GM12892 (cell line): ENCODE measurements at regions not wholly inside any gene's neighbourhood (a gene's known extent, or its start where the extent isn't known, plus 50 kb on each side); places are given as distances from the start of the nearest gene placed in this dataset.
A peak's percentile ranks its signal among the peaks of the same experiment; 100 is the strongest.
"Not testable (repeated sequence)": the region's sequence is repeated elsewhere in the genome, so short reads cannot be mapped to it uniquely, and the experiment has no call there.

Experiments
- DNase-seq: peaks from one replicate; pipeline ENCODE4 v3.0.0; 2011; ENCODE audit not compliant: insufficient read length
- FAIRE-seq: peaks from 2 replicates; lab custom pipeline; 2011; peaks lifted over from hg19 to GRCh38; lab: Jason Lieb, UNC
- POLR2A ChIP-seq: IDR thresholded peaks from 2 replicates; pipeline ENCODE4 v1.6.1; 2011; ENCODE audit warnings: low read depth, low read length, control low read depth
- POLR2AphosphoS5 ChIP-seq: IDR thresholded peaks from 2 replicates; pipeline ENCODE4 v1.6.1; 2011; ENCODE audit warnings: low read depth, low read length, control low read depth
- TAF1 ChIP-seq: IDR thresholded peaks from 2 replicates; pipeline ENCODE4 v1.6.1; 2011; ENCODE audit warnings: low read depth, mild to moderate bottlenecking, control low read depth, low read length, borderline replicate concordance

GRCh38 chr4:151865312-151865711, 104.5 kb upstream of the GATB start:
- TF ChIP-seq TAF1, result no peak
- no peak for TF ChIP-seq POLR2AphosphoS5
- TF ChIP-seq POLR2A, result no peak
- FAIRE-seq, result no peak
- DNase-seq, result no peak

- TF ChIP-seq TAF1 (no peak), POLR2AphosphoS5 (no peak), POLR2A (no peak)
- DNase-seq (no peak), FAIRE-seq (no peak)
Measured at GRCh38 chr4:151864068-151864467, 103.3 kb upstream of the GATB start.

GRCh38 chr4:151862766-151863165, 102.0 kb upstream of the GATB start:
- DNase-seq, result no peak
- FAIRE-seq, result peak; percentile 5
- TF ChIP-seq POLR2A (no peak), POLR2AphosphoS5 (no peak), TAF1 (no peak)

- FAIRE-seq (no peak), DNase-seq (no peak)
- no peak for TF ChIP-seq POLR2AphosphoS5
Measured at GRCh38 chr4:151860561-151861093, 99.8 kb upstream of the GATB start.

- no peak for FAIRE-seq
- TF ChIP-seq TAF1 (no peak), POLR2A (no peak), POLR2AphosphoS5 (no peak)
- no peak for DNase-seq
Measured at GRCh38 chr4:151859641-151860040, 98.8 kb upstream of the GATB start.

- TF ChIP-seq TAF1 (no peak), POLR2AphosphoS5 (no peak), POLR2A (no peak)
- FAIRE-seq (no peak), DNase-seq (no peak)
Measured at GRCh38 chr4:151858356-151858755, 97.5 kb upstream of the GATB start.

GRCh38 chr4:151857368-151857767, 96.6 kb upstream of the GATB start:
- DNase-seq (no peak), FAIRE-seq (no peak)
- TF ChIP-seq POLR2AphosphoS5 (no peak), TAF1 (no peak), POLR2A (no peak)

- TF ChIP-seq POLR2A (no peak), TAF1 (no peak), POLR2AphosphoS5 (no peak)
- FAIRE-seq (no peak), DNase-seq (no peak)
Measured at GRCh38 chr4:151855747-151856146, 94.9 kb upstream of the GATB start.

- FAIRE-seq (no peak), DNase-seq (no peak)
- TF ChIP-seq TAF1 (no peak), POLR2AphosphoS5 (no peak), POLR2A (no peak)
Measured at GRCh38 chr4:151854731-151855130, 93.9 kb upstream of the GATB start.

GRCh38 chr4:151853034-151853433, 92.2 kb upstream of the GATB start:
- TF ChIP-seq POLR2A (no peak), TAF1 (no peak), POLR2AphosphoS5 (no peak)
- DNase-seq (no peak), FAIRE-seq (no peak)

- FAIRE-seq, result no peak
- TF ChIP-seq POLR2AphosphoS5, result no peak
- TF ChIP-seq POLR2A, result no peak
- TF ChIP-seq TAF1, result no peak
- no peak for DNase-seq
Measured at GRCh38 chr4:151852202-151852601, 91.4 kb upstream of the GATB start.

- FAIRE-seq, result no peak
- no peak for TF ChIP-seq TAF1
- no peak for TF ChIP-seq POLR2A
- TF ChIP-seq POLR2AphosphoS5, result no peak
- DNase-seq, result no peak
Measured at GRCh38 chr4:151851354-151851753, 90.5 kb upstream of the GATB start.

- TF ChIP-seq TAF1 (no peak), POLR2AphosphoS5 (no peak), POLR2A (no peak)
- FAIRE-seq, result no peak
- no peak for DNase-seq
Measured at GRCh38 chr4:151850791-151851213, 90.0 kb upstream of the GATB start.

GRCh38 chr4:151845551-151845950, 84.7 kb upstream of the GATB start:
- not testable (repeated sequence) for DNase-seq, FAIRE-seq
